ENCODE measurements at regions not wholly inside any gene's neighbourhood (a gene's known extent, or its start where the extent isn't known, plus 50 kb on each side); places are given as distances from the start of the nearest gene placed in this dataset.

DNA sequence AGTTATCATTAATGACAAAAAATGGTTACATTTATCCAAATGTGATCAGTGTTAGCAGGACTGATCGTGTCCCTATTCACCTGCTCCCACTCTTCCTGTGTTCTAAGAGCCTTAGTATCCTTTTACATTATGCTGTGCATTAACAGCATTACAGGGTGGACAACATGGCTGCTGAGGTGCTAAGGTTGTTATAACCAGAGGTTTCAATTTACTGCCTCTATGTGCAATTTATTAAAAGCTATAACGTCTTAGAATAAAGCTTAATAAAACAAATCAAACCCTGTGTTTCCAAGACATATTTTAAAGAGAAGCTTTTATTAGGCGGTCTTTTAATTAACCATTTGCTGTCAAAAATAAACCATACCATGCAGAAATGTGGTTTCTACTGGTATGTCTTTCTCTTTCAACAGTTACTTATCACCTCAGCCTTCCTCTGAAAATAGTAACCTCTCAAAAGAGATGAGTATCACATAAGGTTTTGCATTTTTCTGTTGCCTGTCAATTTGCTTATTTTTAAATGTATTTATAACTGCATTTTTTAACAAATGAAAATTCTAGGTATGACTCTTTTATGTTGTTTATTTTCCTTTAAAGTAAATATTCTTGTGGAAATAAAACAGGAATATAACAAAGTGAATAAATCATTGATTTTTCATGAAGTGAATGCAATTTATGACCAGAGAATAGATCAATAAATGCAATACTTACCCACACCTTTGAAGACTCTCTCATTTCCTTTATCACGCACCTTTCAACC lies 849.8 kb upstream of the SORCS1 start:
- TF ChIP-seq CTCF (IDR thresholded peaks at IDR 0.05; ENCODE audit: poor library complexity) (no peak), EZH2 (IDR thresholded peaks at IDR 0.05; ENCODE audit: borderline replicate concordance) (no peak)
